HepG2 (cell line): ENCODE measurements at regions not wholly inside any gene's neighbourhood (a gene's known extent, or its start where the extent isn't known, plus 50 kb on each side); places are given as distances from the start of the nearest gene placed in this dataset.
A peak's percentile ranks its signal among the peaks of the same experiment; 100 is the strongest.

Source experiments
- CC2D1A ChIP-seq: sonication (generic); formaldehyde crosslinking; IDR thresholded peaks from 2 replicates; pipeline ENCODE4 v1.8.1; 2023; ENCODE audit warnings: mild to moderate bottlenecking, missing genetic modification reagents
- CENPBD1 ChIP-seq: sonication (generic); formaldehyde crosslinking; IDR thresholded peaks from 2 replicates; pipeline ENCODE4 v1.8.0; 2022; ENCODE audit warnings: missing genetic modification reagents, low read depth, mild to moderate bottlenecking, borderline replicate concordance
- CREB1 ChIP-seq, 2 experiments: fragments of 450-650 bp in 1 of 2; IDR thresholded peaks; 2 replicates each; pipeline ENCODE4 v1.6.1; 2016 to 2017; ENCODE audit warnings: control low read depth in 1 of 2, mild to moderate bottlenecking in 1 of 2, missing compliant biosample characterization in 1 of 2, missing genetic modification characterization in 1 of 2
- FOXC1 ChIP-seq: sonication (generic); formaldehyde crosslinking; IDR thresholded peaks from 2 replicates; pipeline ENCODE4 v1.8.0; 2022; ENCODE audit warnings: mild to moderate bottlenecking, missing genetic modification reagents, borderline replicate concordance
- GMEB2 ChIP-seq: IDR thresholded peaks from 2 replicates; pipeline ENCODE4 v1.6.1; 2016; ENCODE audit warnings: missing biosample characterization, missing genetic modification reagents, low read depth
- NFKB2 ChIP-seq: sonication (generic); formaldehyde crosslinking; IDR thresholded peaks from 2 replicates; pipeline ENCODE4 v1.4.0; 2020; ENCODE audit warnings: missing genetic modification reagents, borderline replicate concordance
- POLR2A ChIP-seq, 2 experiments: IDR thresholded peaks; 2 replicates each; pipeline ENCODE4 v1.6.1; 2011; ENCODE audit warnings: low read depth in 2 of 2, low read length in 2 of 2, mild to moderate bottlenecking in 1 of 2, moderate library complexity in 1 of 2; ENCODE audit not compliant: insufficient read depth in 1 of 2
- RCOR2 ChIP-seq: IDR thresholded peaks from 2 replicates; pipeline ENCODE4 v1.6.1; 2016; ENCODE audit warnings: missing biosample characterization, missing genetic modification reagents
- SMYD3 ChIP-seq: sonication (generic); formaldehyde crosslinking; IDR thresholded peaks from 2 replicates; pipeline ENCODE4 v1.8.1; 2023; ENCODE audit warnings: mild to moderate bottlenecking, missing genetic modification reagents
- YEATS4 ChIP-seq: sonication (generic); formaldehyde crosslinking; IDR thresholded peaks from 2 replicates; pipeline ENCODE4 v1.4.0; 2020; ENCODE audit warnings: missing genetic modification reagents, borderline replicate concordance
- ZBTB26 ChIP-seq: IDR thresholded peaks from 2 replicates; pipeline ENCODE4 v1.6.1; 2016; ENCODE audit warnings: missing compliant biosample characterization, missing genetic modification reagents, borderline replicate concordance
- ZBTB49 ChIP-seq: sonication (generic); formaldehyde crosslinking; IDR thresholded peaks from 2 replicates; pipeline ENCODE4 v1.4.0; 2020; ENCODE audit warnings: missing genetic modification reagents, borderline replicate concordance
- ZNF280B ChIP-seq: sonication (generic); formaldehyde crosslinking; IDR thresholded peaks from 2 replicates; pipeline ENCODE4 v1.5.0; 2020; ENCODE audit warnings: missing genetic modification reagents, mild to moderate bottlenecking, borderline replicate concordance
- ZNF546 ChIP-seq: sonication (generic); formaldehyde crosslinking; conservative IDR thresholded peaks from 2 replicates; pipeline ENCODE4 v1.8.1; 2023; ENCODE audit warnings: mild to moderate bottlenecking, missing genetic modification reagents
- ZNF710 ChIP-seq: sonication (generic); formaldehyde crosslinking; IDR thresholded peaks from 2 replicates; pipeline ENCODE4 v1.5.0; 2020; ENCODE audit warnings: mild to moderate bottlenecking, missing genetic modification reagents, borderline replicate concordance

- no peak for TF ChIP-seq NFKB2 (CRISPR knock-in tag)
- TF ChIP-seq FOXC1 (CRISPR knock-in tag) = no peak
- TF ChIP-seq ZNF280B (CRISPR knock-in tag) = 0 out of 2 replicates have a peak, but pooled peaks have one; percentile 45
- no peak for TF ChIP-seq CENPBD1
- TF ChIP-seq GMEB2 (CRISPR knock-in tag) = no peak
- no peak for TF ChIP-seq ZNF546 (CRISPR knock-in tag)
- TF ChIP-seq YEATS4 = no peak
- no peak for TF ChIP-seq CREB1 (IDR thresholded peaks at IDR 0.05)
- TF ChIP-seq CREB1 (CRISPR knock-in tag; IDR thresholded peaks at IDR 0.05) = no peak
- peak; percentile 66; the same call in 1 of the 2 replicates for TF ChIP-seq ZBTB49 (CRISPR knock-in tag)
- no peak for TF ChIP-seq POLR2A (IDR thresholded peaks at IDR 0.05; ENCODE audit: insufficient read depth in 1 of 2, low read depth in 2 of 2, low read length in 2 of 2)
- TF ChIP-seq CC2D1A = no peak
- no peak for TF ChIP-seq RCOR2 (CRISPR knock-in tag)
- TF ChIP-seq ZBTB26 (CRISPR knock-in tag) = peak; percentile 77; the same call in 1 of the 2 replicates
- no peak for TF ChIP-seq SMYD3 (CRISPR knock-in tag)
- no peak for TF ChIP-seq ZNF710 (CRISPR knock-in tag)
Observed at GRCh38 chr2:117470311-117471095, 344.0 kb upstream of the DDX18 start (continued).
